H9 (cell line): ENCODE measurements at regions not wholly inside any gene's neighbourhood (a gene's known extent, or its start where the extent isn't known, plus 50 kb on each side); places are given as distances from the start of the nearest gene placed in this dataset.

ENCODE experiments used
- DNase-seq: peaks from one replicate; pipeline ENCODE4 v3.0.0-alpha.2; 2017
- H2AFZ ChIP-seq: one replicate; pipeline ENCODE4 v1.6.1; 2013; ENCODE audit warnings: mild to moderate bottlenecking, low read length, control low read depth, moderate library complexity
- H2AK5ac ChIP-seq: 2 replicates; pipeline ENCODE4 v1.6.1; 2013; ENCODE audit warnings: low read length, control low read depth, mixed read lengths; ENCODE audit not compliant: insufficient read length
- H2BK120ac ChIP-seq: one replicate; pipeline ENCODE4 v1.6.1; 2013; ENCODE audit warnings: low read depth, mild to moderate bottlenecking, low read length, control low read depth, inconsistent platforms; ENCODE audit not compliant: poor library complexity, severe bottlenecking
- H2BK12ac ChIP-seq: 2 replicates; pipeline ENCODE4 v1.6.1; 2013; ENCODE audit warnings: low read length, control low read depth, mixed read lengths, low read depth; ENCODE audit not compliant: insufficient read length
- H2BK15ac ChIP-seq: 2 replicates; pipeline ENCODE4 v1.6.1; 2013; ENCODE audit warnings: low read depth, low read length, control low read depth
- H2BK20ac ChIP-seq: one replicate; pipeline ENCODE4 v1.6.1; 2013; ENCODE audit warnings: low read depth, mild to moderate bottlenecking, low read length, control low read depth, inconsistent platforms; ENCODE audit not compliant: poor library complexity, severe bottlenecking
- H2BK5ac ChIP-seq: 2 replicates; pipeline ENCODE4 v1.6.1; 2013; ENCODE audit warnings: low read length, control low read depth, mixed read lengths; ENCODE audit not compliant: insufficient read length
- H3K14ac ChIP-seq: 2 replicates; pipeline ENCODE4 v1.6.1; 2013; ENCODE audit warnings: low read length, control low read depth; ENCODE audit not compliant: insufficient read depth
- H3K18ac ChIP-seq: 2 replicates; pipeline ENCODE4 v1.6.1; 2013; ENCODE audit warnings: low read depth, mild to moderate bottlenecking, mixed read lengths, low read length, control low read depth; ENCODE audit not compliant: insufficient read length
- H3K23ac ChIP-seq: 2 replicates; pipeline ENCODE4 v1.6.1; 2013; ENCODE audit warnings: low read length, control low read depth, mixed read lengths, low read depth; ENCODE audit not compliant: insufficient read length
- H3K23me2 ChIP-seq: 2 replicates; pipeline ENCODE4 v1.6.1; 2013; ENCODE audit warnings: low read depth, mild to moderate bottlenecking, mixed read lengths, low read length, control low read depth; ENCODE audit not compliant: insufficient read length, poor library complexity, severe bottlenecking
- H3K27ac ChIP-seq: 2 replicates; pipeline ENCODE4 v1.5.1; 2013; ENCODE audit warnings: low read length, control low read depth, mixed read lengths, low read depth; ENCODE audit not compliant: insufficient read length
- H3K27me3 ChIP-seq: 2 replicates; pipeline ENCODE4 v1.6.1; 2013; ENCODE audit warnings: low read length, control low read depth, inconsistent platforms; ENCODE audit not compliant: insufficient read depth
- H3K4ac ChIP-seq: 2 replicates; pipeline ENCODE4 v1.6.1; 2013; ENCODE audit warnings: low read depth, mild to moderate bottlenecking, control low read depth, inconsistent platforms, low read length, moderate library complexity
- H3K4me1 ChIP-seq: 2 replicates; pipeline ENCODE4 v1.6.1; 2013; ENCODE audit warnings: low read length, control low read depth, inconsistent platforms; ENCODE audit not compliant: insufficient read depth
- H3K4me2 ChIP-seq: 2 replicates; pipeline ENCODE4 v1.6.1; 2013; ENCODE audit warnings: low read length, control low read depth, mixed read lengths; ENCODE audit not compliant: insufficient read length, insufficient read depth
- H3K56ac ChIP-seq: 2 replicates; pipeline ENCODE4 v1.6.1; 2013; ENCODE audit warnings: low read depth, mild to moderate bottlenecking, mixed read lengths, low read length, control low read depth; ENCODE audit not compliant: insufficient read length
- H3K79me1 ChIP-seq: 2 replicates; pipeline ENCODE4 v1.6.1; 2013; ENCODE audit warnings: low read depth, mild to moderate bottlenecking, moderate library complexity, low read length, control low read depth, inconsistent platforms; ENCODE audit not compliant: insufficient read depth, poor library complexity, severe bottlenecking
- H3K79me2 ChIP-seq: 2 replicates; pipeline ENCODE4 v1.6.1; 2013; ENCODE audit warnings: low read length, control low read depth, inconsistent platforms; ENCODE audit not compliant: insufficient read depth
- H3K9ac ChIP-seq: 2 replicates; pipeline ENCODE4 v1.6.1; 2013; ENCODE audit warnings: low read length, control low read depth, mixed read lengths; ENCODE audit not compliant: insufficient read length; ENCODE audit errors: extremely low read depth
- H3K9me3 ChIP-seq: one replicate; pipeline ENCODE4 v1.6.1; 2013; ENCODE audit warnings: low read depth, low read length, inconsistent platforms; ENCODE audit not compliant: control insufficient read depth
- H3T11ph ChIP-seq: one replicate; pipeline ENCODE4 v1.6.1; 2013; ENCODE audit warnings: mild to moderate bottlenecking, low read length, control low read depth, inconsistent platforms
- H4K20me1 ChIP-seq: one replicate; pipeline ENCODE4 v1.6.1; 2013; ENCODE audit not compliant: control insufficient read depth, insufficient read length, insufficient read depth
- H4K5ac ChIP-seq: 2 replicates; pipeline ENCODE4 v1.6.1; 2013; ENCODE audit warnings: low read depth, mild to moderate bottlenecking, mixed read lengths, low read length, control low read depth; ENCODE audit not compliant: insufficient read length
- H4K8ac ChIP-seq: replicated peaks from 2 replicates; pipeline ENCODE4 v1.6.1; 2013; ENCODE audit warnings: low read length, control low read depth, mixed read lengths, low read depth; ENCODE audit not compliant: insufficient read length
- H4K91ac ChIP-seq: 2 replicates; pipeline ENCODE4 v1.6.1; 2013; ENCODE audit warnings: low read depth, mild to moderate bottlenecking, moderate library complexity, mixed read lengths, low read length, control low read depth; ENCODE audit not compliant: insufficient read length
- H3K27ac Mint-ChIP-seq, 3 experiments: 2 replicates in 2 of 3; 3 replicates in 1 of 3; pipeline ENCODE4 v1.8.0; 2020 to 2021; ENCODE audit warnings: mixed read lengths in 3 of 3, mild to moderate bottlenecking in 1 of 3, moderate library complexity in 1 of 3
- H3K27me3 Mint-ChIP-seq: 2 replicates; pipeline ENCODE4 v1.8.0; 2021; ENCODE audit warnings: low read depth, mild to moderate bottlenecking, moderate library complexity, mixed read lengths
- H3K36me3 Mint-ChIP-seq, 3 experiments: 2 replicates in 2 of 3; 3 replicates in 1 of 3; pipeline ENCODE4 v1.8.0; 2020 to 2021; ENCODE audit warnings: low read depth in 3 of 3, mixed read lengths in 3 of 3; ENCODE audit not compliant: insufficient read depth in 1 of 3
- H3K4me1 Mint-ChIP-seq, 2 experiments: 2 replicates each; pipeline ENCODE4 v1.8.0; 2020; ENCODE audit warnings: mixed read lengths in 2 of 2
- H3K4me3 Mint-ChIP-seq, 2 experiments: 2 replicates in 1 of 2; 3 replicates in 1 of 2; pipeline ENCODE4 v1.8.0; 2020 to 2021; ENCODE audit warnings: mild to moderate bottlenecking in 2 of 2, mixed read lengths in 2 of 2, moderate library complexity in 1 of 2
- H3K9me3 Mint-ChIP-seq, 2 experiments: 2 replicates in 1 of 2; 3 replicates in 1 of 2; pipeline ENCODE4 v1.8.0; 2020; ENCODE audit warnings: mild to moderate bottlenecking in 2 of 2, mixed read lengths in 2 of 2, moderate library complexity in 1 of 2
- WGBS: extraction: QIAGEN DNeasy Blood & Tissue Kit; methylation state at CpG from one replicate; pipeline ENCODE4 v1.1.7; 2013; ENCODE audit warnings: missing lambda C conversion rate, low lambda C conversion rate, mixed read lengths; ENCODE audit not compliant: insufficient read length; ENCODE audit errors: extremely low coverage; 5-methylcytosine and 5-hydroxymethylcytosine counted together
- TF ChIP-seq, protein P1 (sequence below): fragments of 200-600 bp; sonication (generic); conservative IDR thresholded peaks from 3 replicates; pipeline ENCODE4 v1.8.0; 2021; ENCODE audit warnings: antibody characterized with exemption, mild to moderate bottlenecking

- Histone ChIP-seq H3K4ac (no peak overlapping the region), H4K91ac (no peak overlapping the region), H2BK20ac (no peak overlapping the region), H2BK12ac (no peak overlapping the region), H3K18ac (no peak overlapping the region), H3K27ac (no peak overlapping the region), H3T11ph (no peak overlapping the region), H4K20me1 (no peaks in the 10 kb centered on the region), H3K9ac (no peak overlapping the region), H3K79me1 (no peaks in the 10 kb centered on the region), H2BK120ac (no peak overlapping the region), H3K79me2 (no peaks in the 10 kb centered on the region), H3K9me3 (no peaks in the 10 kb centered on the region), H3K4me1 (no peaks in the 10 kb centered on the region), H2BK15ac (no peak overlapping the region), H3K23ac (no peak overlapping the region), H4K8ac (no peak overlapping the region), H2AK5ac (no peak overlapping the region), H3K4me2 (no peak overlapping the region), H2AFZ (no peak overlapping the region), H3K27me3 (no peaks in the 10 kb centered on the region), H3K14ac (no peak overlapping the region), H3K23me2 (no peaks in the 10 kb centered on the region), H3K56ac (no peak overlapping the region), H4K5ac (no peak overlapping the region), H2BK5ac (no peak overlapping the region)
- TF ChIP-seq, protein P1, sequence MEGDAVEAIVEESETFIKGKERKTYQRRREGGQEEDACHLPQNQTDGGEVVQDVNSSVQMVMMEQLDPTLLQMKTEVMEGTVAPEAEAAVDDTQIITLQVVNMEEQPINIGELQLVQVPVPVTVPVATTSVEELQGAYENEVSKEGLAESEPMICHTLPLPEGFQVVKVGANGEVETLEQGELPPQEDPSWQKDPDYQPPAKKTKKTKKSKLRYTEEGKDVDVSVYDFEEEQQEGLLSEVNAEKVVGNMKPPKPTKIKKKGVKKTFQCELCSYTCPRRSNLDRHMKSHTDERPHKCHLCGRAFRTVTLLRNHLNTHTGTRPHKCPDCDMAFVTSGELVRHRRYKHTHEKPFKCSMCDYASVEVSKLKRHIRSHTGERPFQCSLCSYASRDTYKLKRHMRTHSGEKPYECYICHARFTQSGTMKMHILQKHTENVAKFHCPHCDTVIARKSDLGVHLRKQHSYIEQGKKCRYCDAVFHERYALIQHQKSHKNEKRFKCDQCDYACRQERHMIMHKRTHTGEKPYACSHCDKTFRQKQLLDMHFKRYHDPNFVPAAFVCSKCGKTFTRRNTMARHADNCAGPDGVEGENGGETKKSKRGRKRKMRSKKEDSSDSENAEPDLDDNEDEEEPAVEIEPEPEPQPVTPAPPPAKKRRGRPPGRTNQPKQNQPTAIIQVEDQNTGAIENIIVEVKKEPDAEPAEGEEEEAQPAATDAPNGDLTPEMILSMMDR: no peak
- Mint-ChIP-seq H3K4me3 (no peak overlapping the region), H3K4me1 (peaks cover 0 to 2% of the 10 kb centered on the region in 2 experiments; a peak in 2 of 4 replicates), H3K27me3 (no peaks in the 10 kb centered on the region), H3K9me3 (no peaks in the 10 kb centered on the region), H3K36me3 (no peaks in the 10 kb centered on the region), H3K27ac (no peak overlapping the region)
- no CpG with 5 or more reads among the region's 3 CpGs for WGBS
- no peak for DNase-seq
These were observed 223.7 kb downstream of the SEC16B start for GRCh38 chr1:177746155-177746554.
